GM06990 (cell line): ENCODE measurements at regions not wholly inside any gene's neighbourhood (a gene's known extent, or its start where the extent isn't known, plus 50 kb on each side); places are given as distances from the start of the nearest gene placed in this dataset.

Experiments
- DNase-seq: peaks from one replicate; pipeline ENCODE4 v3.0.0-alpha.2; 2011; ENCODE audit not compliant: insufficient read length; ENCODE audit errors: extremely low read depth
- H3K27me3 ChIP-seq: replicated peaks from 2 replicates; pipeline ENCODE4 v1.6.0; 2011; ENCODE audit warnings: low read length; ENCODE audit not compliant: control insufficient read depth, insufficient read depth
- H3K36me3 ChIP-seq: 2 replicates; pipeline ENCODE4 v1.5.1; 2011; ENCODE audit warnings: low read length; ENCODE audit not compliant: control insufficient read depth, insufficient read depth
- H3K4me3 ChIP-seq: replicated peaks from 2 replicates; pipeline ENCODE4 v1.5.1; 2011; ENCODE audit warnings: low read depth, mild to moderate bottlenecking, control low read depth, low read length
- CTCF ChIP-seq: IDR thresholded peaks from 2 replicates; pipeline ENCODE4 v1.5.1; 2011; ENCODE audit warnings: low read length, control low read depth, mild to moderate bottlenecking, inconsistent platforms; ENCODE audit not compliant: insufficient read depth, poor library complexity, severe bottlenecking

- no peaks in the 10 kb centered on the region for H3K36me3 ChIP-seq
- TF ChIP-seq CTCF, result no peak
- H3K27me3 ChIP-seq, result no peaks in the 10 kb centered on the region
- H3K4me3 ChIP-seq, result no peak overlapping the region
- DNase-seq, result no peak
Measured at GRCh38 chr3:86178095-86178494, 812.9 kb downstream of the VGLL3 start.

GRCh38 chr3:86176445-86176784 lies 814.5 kb downstream of the VGLL3 start:
- no peaks in the 10 kb centered on the region for H3K36me3 ChIP-seq
- H3K4me3 ChIP-seq, result no peak overlapping the region
- H3K27me3 ChIP-seq, result no peaks in the 10 kb centered on the region
- no peak for DNase-seq
- no peak for TF ChIP-seq CTCF

- Histone ChIP-seq H3K27me3 (no peaks in the 10 kb centered on the region), H3K36me3 (no peaks in the 10 kb centered on the region), H3K4me3 (no peak overlapping the region)
- TF ChIP-seq CTCF, result no peak
- no peak for DNase-seq
Measured at GRCh38 chr3:86175593-86176444, 815.1 kb downstream of the VGLL3 start.

- Histone ChIP-seq H3K27me3 (no peaks in the 10 kb centered on the region), H3K36me3 (no peaks in the 10 kb centered on the region), H3K4me3 (no peak overlapping the region)
- TF ChIP-seq CTCF, result no peak
- DNase-seq, result no peak
Measured at GRCh38 chr3:86175051-86175536, 815.9 kb downstream of the VGLL3 start.

GRCh38 chr3:86173401-86173800 lies 817.5 kb downstream of the VGLL3 start:
- no peaks in the 10 kb centered on the region for H3K36me3 ChIP-seq
- no peak for TF ChIP-seq CTCF
- no peak for DNase-seq
- no peak overlapping the region for H3K4me3 ChIP-seq
- no peaks in the 10 kb centered on the region for H3K27me3 ChIP-seq
